H9 (cell line): ENCODE measurements at regions not wholly inside any gene's neighbourhood (a gene's known extent, or its start where the extent isn't known, plus 50 kb on each side); places are given as distances from the start of the nearest gene placed in this dataset.

Source experiments
- DNase-seq: peaks from one replicate; pipeline ENCODE4 v3.0.0-alpha.2; 2017
- H2AFZ ChIP-seq: one replicate; pipeline ENCODE4 v1.6.1; 2013; ENCODE audit warnings: mild to moderate bottlenecking, low read length, control low read depth, moderate library complexity
- H2AK5ac ChIP-seq: 2 replicates; pipeline ENCODE4 v1.6.1; 2013; ENCODE audit warnings: low read length, control low read depth, mixed read lengths; ENCODE audit not compliant: insufficient read length
- H2BK120ac ChIP-seq: one replicate; pipeline ENCODE4 v1.6.1; 2013; ENCODE audit warnings: low read depth, mild to moderate bottlenecking, low read length, control low read depth, inconsistent platforms; ENCODE audit not compliant: poor library complexity, severe bottlenecking
- H2BK12ac ChIP-seq: 2 replicates; pipeline ENCODE4 v1.6.1; 2013; ENCODE audit warnings: low read length, control low read depth, mixed read lengths, low read depth; ENCODE audit not compliant: insufficient read length
- H2BK15ac ChIP-seq: 2 replicates; pipeline ENCODE4 v1.6.1; 2013; ENCODE audit warnings: low read depth, low read length, control low read depth
- H2BK20ac ChIP-seq: one replicate; pipeline ENCODE4 v1.6.1; 2013; ENCODE audit warnings: low read depth, mild to moderate bottlenecking, low read length, control low read depth, inconsistent platforms; ENCODE audit not compliant: poor library complexity, severe bottlenecking
- H2BK5ac ChIP-seq: 2 replicates; pipeline ENCODE4 v1.6.1; 2013; ENCODE audit warnings: low read length, control low read depth, mixed read lengths; ENCODE audit not compliant: insufficient read length
- H3K14ac ChIP-seq: 2 replicates; pipeline ENCODE4 v1.6.1; 2013; ENCODE audit warnings: low read length, control low read depth; ENCODE audit not compliant: insufficient read depth
- H3K18ac ChIP-seq: 2 replicates; pipeline ENCODE4 v1.6.1; 2013; ENCODE audit warnings: low read depth, mild to moderate bottlenecking, mixed read lengths, low read length, control low read depth; ENCODE audit not compliant: insufficient read length
- H3K23ac ChIP-seq: 2 replicates; pipeline ENCODE4 v1.6.1; 2013; ENCODE audit warnings: low read length, control low read depth, mixed read lengths, low read depth; ENCODE audit not compliant: insufficient read length
- H3K23me2 ChIP-seq: 2 replicates; pipeline ENCODE4 v1.6.1; 2013; ENCODE audit warnings: low read depth, mild to moderate bottlenecking, mixed read lengths, low read length, control low read depth; ENCODE audit not compliant: insufficient read length, poor library complexity, severe bottlenecking
- H3K27ac ChIP-seq: 2 replicates; pipeline ENCODE4 v1.5.1; 2013; ENCODE audit warnings: low read length, control low read depth, mixed read lengths, low read depth; ENCODE audit not compliant: insufficient read length
- H3K27me3 ChIP-seq: 2 replicates; pipeline ENCODE4 v1.6.1; 2013; ENCODE audit warnings: low read length, control low read depth, inconsistent platforms; ENCODE audit not compliant: insufficient read depth
- H3K4ac ChIP-seq: 2 replicates; pipeline ENCODE4 v1.6.1; 2013; ENCODE audit warnings: low read depth, mild to moderate bottlenecking, control low read depth, inconsistent platforms, low read length, moderate library complexity
- H3K4me1 ChIP-seq: 2 replicates; pipeline ENCODE4 v1.6.1; 2013; ENCODE audit warnings: low read length, control low read depth, inconsistent platforms; ENCODE audit not compliant: insufficient read depth
- H3K4me2 ChIP-seq: 2 replicates; pipeline ENCODE4 v1.6.1; 2013; ENCODE audit warnings: low read length, control low read depth, mixed read lengths; ENCODE audit not compliant: insufficient read length, insufficient read depth
- H3K56ac ChIP-seq: 2 replicates; pipeline ENCODE4 v1.6.1; 2013; ENCODE audit warnings: low read depth, mild to moderate bottlenecking, mixed read lengths, low read length, control low read depth; ENCODE audit not compliant: insufficient read length
- H3K79me1 ChIP-seq: 2 replicates; pipeline ENCODE4 v1.6.1; 2013; ENCODE audit warnings: low read depth, mild to moderate bottlenecking, moderate library complexity, low read length, control low read depth, inconsistent platforms; ENCODE audit not compliant: insufficient read depth, poor library complexity, severe bottlenecking
- H3K79me2 ChIP-seq: 2 replicates; pipeline ENCODE4 v1.6.1; 2013; ENCODE audit warnings: low read length, control low read depth, inconsistent platforms; ENCODE audit not compliant: insufficient read depth
- H3K9ac ChIP-seq: 2 replicates; pipeline ENCODE4 v1.6.1; 2013; ENCODE audit warnings: low read length, control low read depth, mixed read lengths; ENCODE audit not compliant: insufficient read length; ENCODE audit errors: extremely low read depth
- H3K9me3 ChIP-seq: one replicate; pipeline ENCODE4 v1.6.1; 2013; ENCODE audit warnings: low read depth, low read length, inconsistent platforms; ENCODE audit not compliant: control insufficient read depth
- H3T11ph ChIP-seq: one replicate; pipeline ENCODE4 v1.6.1; 2013; ENCODE audit warnings: mild to moderate bottlenecking, low read length, control low read depth, inconsistent platforms
- H4K20me1 ChIP-seq: one replicate; pipeline ENCODE4 v1.6.1; 2013; ENCODE audit not compliant: control insufficient read depth, insufficient read length, insufficient read depth
- H4K5ac ChIP-seq: 2 replicates; pipeline ENCODE4 v1.6.1; 2013; ENCODE audit warnings: low read depth, mild to moderate bottlenecking, mixed read lengths, low read length, control low read depth; ENCODE audit not compliant: insufficient read length
- H4K8ac ChIP-seq: replicated peaks from 2 replicates; pipeline ENCODE4 v1.6.1; 2013; ENCODE audit warnings: low read length, control low read depth, mixed read lengths, low read depth; ENCODE audit not compliant: insufficient read length
- H4K91ac ChIP-seq: 2 replicates; pipeline ENCODE4 v1.6.1; 2013; ENCODE audit warnings: low read depth, mild to moderate bottlenecking, moderate library complexity, mixed read lengths, low read length, control low read depth; ENCODE audit not compliant: insufficient read length
- H3K27ac Mint-ChIP-seq, 3 experiments: 2 replicates in 2 of 3; 3 replicates in 1 of 3; pipeline ENCODE4 v1.8.0; 2020 to 2021; ENCODE audit warnings: mixed read lengths in 3 of 3, mild to moderate bottlenecking in 1 of 3, moderate library complexity in 1 of 3
- H3K27me3 Mint-ChIP-seq: 2 replicates; pipeline ENCODE4 v1.8.0; 2021; ENCODE audit warnings: low read depth, mild to moderate bottlenecking, moderate library complexity, mixed read lengths
- H3K36me3 Mint-ChIP-seq, 3 experiments: 2 replicates in 2 of 3; 3 replicates in 1 of 3; pipeline ENCODE4 v1.8.0; 2020 to 2021; ENCODE audit warnings: low read depth in 3 of 3, mixed read lengths in 3 of 3; ENCODE audit not compliant: insufficient read depth in 1 of 3
- H3K4me1 Mint-ChIP-seq, 2 experiments: 2 replicates each; pipeline ENCODE4 v1.8.0; 2020; ENCODE audit warnings: mixed read lengths in 2 of 2
- H3K4me3 Mint-ChIP-seq, 2 experiments: 2 replicates in 1 of 2; 3 replicates in 1 of 2; pipeline ENCODE4 v1.8.0; 2020 to 2021; ENCODE audit warnings: mild to moderate bottlenecking in 2 of 2, mixed read lengths in 2 of 2, moderate library complexity in 1 of 2
- H3K9me3 Mint-ChIP-seq, 2 experiments: 2 replicates in 1 of 2; 3 replicates in 1 of 2; pipeline ENCODE4 v1.8.0; 2020; ENCODE audit warnings: mild to moderate bottlenecking in 2 of 2, mixed read lengths in 2 of 2, moderate library complexity in 1 of 2
- CTCF ChIP-seq: fragments of 200-600 bp; sonication (generic); conservative IDR thresholded peaks from 3 replicates; pipeline ENCODE4 v1.8.0; 2021; ENCODE audit warnings: antibody characterized with exemption, mild to moderate bottlenecking
- WGBS: extraction: QIAGEN DNeasy Blood & Tissue Kit; methylation state at CpG from one replicate; pipeline ENCODE4 v1.1.7; 2013; ENCODE audit warnings: missing lambda C conversion rate, low lambda C conversion rate, mixed read lengths; ENCODE audit not compliant: insufficient read length; ENCODE audit errors: extremely low coverage; 5-methylcytosine and 5-hydroxymethylcytosine counted together

GRCh38 chr4:15194520-15194919 is 192.2 kb downstream of the CPEB2 start:
- Histone ChIP-seq H3K14ac (no peak overlapping the region), H4K5ac (no peak overlapping the region), H3K79me2 (no peaks in the 10 kb centered on the region), H2BK12ac (no peak overlapping the region), H3K79me1 (no peaks in the 10 kb centered on the region), H3K23ac (no peak overlapping the region), H2BK120ac (no peak overlapping the region), H3K27me3 (no peaks in the 10 kb centered on the region), H3K4ac (no peak overlapping the region), H2AK5ac (no peak overlapping the region), H3K23me2 (no peaks in the 10 kb centered on the region), H3T11ph (no peak overlapping the region), H2BK20ac (no peak overlapping the region), H2AFZ (no peak overlapping the region), H3K4me2 (no peak overlapping the region), H3K4me1 (peaks cover 7% of the 10 kb centered on the region; the same call in 1 of the 2 replicates), H3K56ac (no peak overlapping the region), H2BK15ac (no peak overlapping the region), H3K27ac (no peak overlapping the region), H2BK5ac (no peak overlapping the region), H3K9ac (no peak overlapping the region), H3K18ac (no peak overlapping the region), H3K9me3 (no peaks in the 10 kb centered on the region), H4K8ac (no peak overlapping the region), H4K91ac (no peak overlapping the region), H4K20me1 (no peaks in the 10 kb centered on the region)
- peaks cover 30 to 31% of the 10 kb centered on the region in 2 experiments for H3K4me1 Mint-ChIP-seq
- no peaks in the 10 kb centered on the region for H3K36me3 Mint-ChIP-seq
- no peak for DNase-seq
- H3K27me3 Mint-ChIP-seq: no peaks in the 10 kb centered on the region
- TF ChIP-seq CTCF: no peak
- no peaks in the 10 kb centered on the region for H3K9me3 Mint-ChIP-seq
- H3K27ac Mint-ChIP-seq: no peak overlapping the region
- no CpG with 5 or more reads among the region's 2 CpGs for WGBS
- no peak overlapping the region for H3K4me3 Mint-ChIP-seq
